Right kidney (tissue), 1 donor: ENCODE measurements at regions not wholly inside any gene's neighbourhood (a gene's known extent, or its start where the extent isn't known, plus 50 kb on each side); places are given as distances from the start of the nearest gene placed in this dataset.

Experiments
- DNase-seq: peaks from one replicate; pipeline ENCODE4 v3.0.0-alpha.2; 2016

- DNase-seq: no peak
These were observed 283.0 kb upstream of the NOX3 start for GRCh38 chr6:155738602-155739105.

GRCh38 chr6:155717374-155717773 is 261.7 kb upstream of the NOX3 start:
- no peak for DNase-seq

- DNase-seq: no peak
These were observed 255.1 kb upstream of the NOX3 start for GRCh38 chr6:155710704-155711103.

- DNase-seq: no peak
These were observed 253.6 kb upstream of the NOX3 start for GRCh38 chr6:155709262-155709661.

GRCh38 chr6:155708100-155708499 is 252.5 kb upstream of the NOX3 start:
- no peak for DNase-seq

- no peak for DNase-seq
These were observed 251.2 kb upstream of the NOX3 start for GRCh38 chr6:155706806-155707205.

GRCh38 chr6:155706341-155706740 is 250.7 kb upstream of the NOX3 start:
- DNase-seq: no peak

- no peak for DNase-seq
These were observed 245.7 kb upstream of the NOX3 start for GRCh38 chr6:155701342-155701741.

- DNase-seq: no peak
These were observed 239.9 kb upstream of the NOX3 start for GRCh38 chr6:155695495-155695894.

GRCh38 chr6:155694419-155694790 is 238.8 kb upstream of the NOX3 start:
- peak; percentile 25 for DNase-seq

- peak; percentile 44 for DNase-seq
These were observed 238.2 kb upstream of the NOX3 start for GRCh38 chr6:155693573-155694418.

- no peak for DNase-seq
These were observed 235.2 kb upstream of the NOX3 start for GRCh38 chr6:155690820-155691219.

- DNase-seq: no peak
These were observed 232.0 kb upstream of the NOX3 start for GRCh38 chr6:155687645-155688044.

GRCh38 chr6:155684416-155685196 is 229.0 kb upstream of the NOX3 start:
- DNase-seq: no peak

- no peak for DNase-seq
These were observed 222.7 kb upstream of the NOX3 start for GRCh38 chr6:155678361-155678760.

GRCh38 chr6:155676346-155676745 is 220.7 kb upstream of the NOX3 start:
- no peak for DNase-seq

- no peak for DNase-seq
These were observed 215.0 kb upstream of the NOX3 start for GRCh38 chr6:155670655-155671054.

- DNase-seq: no peak
These were observed 204.8 kb upstream of the NOX3 start for GRCh38 chr6:155660251-155660977.

- no peak for DNase-seq
These were observed 200.4 kb upstream of the NOX3 start for GRCh38 chr6:155656024-155656423.

GRCh38 chr6:155654474-155654873 is 198.8 kb upstream of the NOX3 start:
- DNase-seq: no peak

GRCh38 chr6:155648301-155648700 is 192.7 kb upstream of the NOX3 start:
- no peak for DNase-seq

GRCh38 chr6:155647354-155647753 is 191.7 kb upstream of the NOX3 start:
- no peak for DNase-seq

- no peak for DNase-seq
These were observed 190.8 kb upstream of the NOX3 start for GRCh38 chr6:155646443-155646842.
